ENCODE measurements at regions not wholly inside any gene's neighbourhood (a gene's known extent, or its start where the extent isn't known, plus 50 kb on each side); places are given as distances from the start of the nearest gene placed in this dataset.
"Not testable (repeated sequence)": the region's sequence is repeated elsewhere in the genome, so short reads cannot be mapped to it uniquely, and the experiment has no call there.

DNA sequence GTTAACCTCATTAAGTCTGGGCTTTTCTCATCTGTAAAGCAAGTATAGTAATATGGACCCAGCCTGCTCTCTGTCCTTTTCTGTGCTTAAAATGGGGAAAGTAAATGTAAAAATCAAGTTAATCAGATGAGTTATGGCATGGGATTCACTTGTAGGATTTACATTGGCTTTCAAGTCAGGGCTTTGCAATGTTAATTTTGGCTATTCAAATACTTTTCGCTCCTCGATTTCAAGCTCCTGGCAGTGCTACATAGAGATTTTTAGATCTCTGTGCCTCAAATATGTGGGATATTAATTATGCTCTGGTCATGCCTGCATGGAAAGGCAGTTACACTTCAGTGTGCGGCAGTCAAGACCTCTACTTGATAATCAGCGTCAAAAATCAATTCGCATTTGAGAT is 709.8 kb downstream of the LTN1 start:
- no peak for DNase-seq
- peaks cover 7% of the 10 kb centered on the region for H3K4me1 Mint-ChIP-seq (ENCODE audit: low read depth, unreplicated experiment)
- intact Hi-C loops (cut with micrococcal nuclease; ENCODE audit: unreplicated experiment) = no loop called here
- no TSS peak for BruUV-seq (replicated peaks)
- H3K27ac Mint-ChIP-seq (ENCODE audit: unreplicated experiment) = no peak overlapping the region
- CTCF ChIA-PET = no interaction called here
- no peaks in the 10 kb centered on the region for H3K9me3 Mint-ChIP-seq (ENCODE audit: low read depth, unreplicated experiment)
- TF ChIP-seq, protein P1, sequence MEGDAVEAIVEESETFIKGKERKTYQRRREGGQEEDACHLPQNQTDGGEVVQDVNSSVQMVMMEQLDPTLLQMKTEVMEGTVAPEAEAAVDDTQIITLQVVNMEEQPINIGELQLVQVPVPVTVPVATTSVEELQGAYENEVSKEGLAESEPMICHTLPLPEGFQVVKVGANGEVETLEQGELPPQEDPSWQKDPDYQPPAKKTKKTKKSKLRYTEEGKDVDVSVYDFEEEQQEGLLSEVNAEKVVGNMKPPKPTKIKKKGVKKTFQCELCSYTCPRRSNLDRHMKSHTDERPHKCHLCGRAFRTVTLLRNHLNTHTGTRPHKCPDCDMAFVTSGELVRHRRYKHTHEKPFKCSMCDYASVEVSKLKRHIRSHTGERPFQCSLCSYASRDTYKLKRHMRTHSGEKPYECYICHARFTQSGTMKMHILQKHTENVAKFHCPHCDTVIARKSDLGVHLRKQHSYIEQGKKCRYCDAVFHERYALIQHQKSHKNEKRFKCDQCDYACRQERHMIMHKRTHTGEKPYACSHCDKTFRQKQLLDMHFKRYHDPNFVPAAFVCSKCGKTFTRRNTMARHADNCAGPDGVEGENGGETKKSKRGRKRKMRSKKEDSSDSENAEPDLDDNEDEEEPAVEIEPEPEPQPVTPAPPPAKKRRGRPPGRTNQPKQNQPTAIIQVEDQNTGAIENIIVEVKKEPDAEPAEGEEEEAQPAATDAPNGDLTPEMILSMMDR (IDR thresholded peaks at IDR 0.05; ENCODE audit: unreplicated experiment) = no peak
- H3K36me3 Mint-ChIP-seq (ENCODE audit: insufficient read depth, unreplicated experiment) = no peaks in the 10 kb centered on the region
- no peaks in the 10 kb centered on the region for H3K27me3 Mint-ChIP-seq (ENCODE audit: unreplicated experiment)
- H3K4me3 Mint-ChIP-seq (ENCODE audit: low read depth, unreplicated experiment) = no peak overlapping the region

DNA sequence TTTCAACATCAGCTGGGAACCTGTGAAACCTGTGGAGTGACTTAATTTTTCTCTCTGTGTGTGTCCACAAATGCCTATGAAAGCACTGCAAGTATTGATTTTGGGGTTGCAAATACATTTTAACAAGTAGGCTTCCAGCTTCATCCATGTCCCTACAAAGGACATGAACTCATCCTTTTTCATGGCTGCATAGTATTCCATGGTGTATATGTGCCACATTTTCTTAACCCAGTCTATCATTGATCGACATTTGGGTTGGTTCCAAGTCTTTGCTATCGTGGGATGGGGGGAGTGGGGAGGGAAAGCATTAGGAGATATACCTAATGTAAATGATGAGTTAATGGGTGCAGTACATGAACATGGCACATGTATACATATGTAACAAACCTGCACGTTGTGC is 711.3 kb downstream of the LTN1 start:
- H3K9me3 Mint-ChIP-seq (ENCODE audit: low read depth, unreplicated experiment); BruUV-seq (replicated peaks); H3K4me3 Mint-ChIP-seq (ENCODE audit: low read depth, unreplicated experiment); intact Hi-C loops (cut with micrococcal nuclease; ENCODE audit: unreplicated experiment); CTCF ChIA-PET; H3K27ac Mint-ChIP-seq (ENCODE audit: unreplicated experiment); H3K27me3 Mint-ChIP-seq (ENCODE audit: unreplicated experiment); H3K36me3 Mint-ChIP-seq (ENCODE audit: insufficient read depth, unreplicated experiment); DNase-seq; H3K4me1 Mint-ChIP-seq (ENCODE audit: low read depth, unreplicated experiment): not testable (repeated sequence)

GRCh38 chr21:28280611-28281010 is 712.1 kb downstream of the LTN1 start:
- TF ChIP-seq, protein P1 (IDR thresholded peaks at IDR 0.05; ENCODE audit: unreplicated experiment) = no peak
- intact Hi-C loops (cut with micrococcal nuclease; ENCODE audit: unreplicated experiment) = no loop called here
- Mint-ChIP-seq H3K36me3 (ENCODE audit: insufficient read depth, unreplicated experiment) (no peaks in the 10 kb centered on the region), H3K27me3 (ENCODE audit: unreplicated experiment) (no peaks in the 10 kb centered on the region), H3K9me3 (ENCODE audit: low read depth, unreplicated experiment) (peaks cover 4% of the 10 kb centered on the region), H3K4me1 (ENCODE audit: low read depth, unreplicated experiment) (peaks cover 7% of the 10 kb centered on the region), H3K27ac (ENCODE audit: unreplicated experiment) (no peak overlapping the region), H3K4me3 (ENCODE audit: low read depth, unreplicated experiment) (no peak overlapping the region)
- CTCF ChIA-PET = no interaction called here
- DNase-seq = no peak
- no TSS peak for BruUV-seq (replicated peaks)

GRCh38 chr21:28277324-28277723 is 715.4 kb downstream of the LTN1 start:
- CTCF ChIA-PET = no interaction called here
- H3K36me3 Mint-ChIP-seq (ENCODE audit: insufficient read depth, unreplicated experiment) = no peaks in the 10 kb centered on the region
- TF ChIP-seq, protein P1 (IDR thresholded peaks at IDR 0.05; ENCODE audit: unreplicated experiment) = no peak
- H3K27ac Mint-ChIP-seq (ENCODE audit: unreplicated experiment) = no peak overlapping the region
- no peaks in the 10 kb centered on the region for H3K27me3 Mint-ChIP-seq (ENCODE audit: unreplicated experiment)
- no peak for DNase-seq
- H3K9me3 Mint-ChIP-seq (ENCODE audit: low read depth, unreplicated experiment) = peaks cover 4% of the 10 kb centered on the region
- no peak overlapping the region for H3K4me3 Mint-ChIP-seq (ENCODE audit: low read depth, unreplicated experiment)
- intact Hi-C loops (cut with micrococcal nuclease; ENCODE audit: unreplicated experiment) = no loop called here
- H3K4me1 Mint-ChIP-seq (ENCODE audit: low read depth, unreplicated experiment) = no peaks in the 10 kb centered on the region
- no TSS peak for BruUV-seq (replicated peaks)

DNA sequence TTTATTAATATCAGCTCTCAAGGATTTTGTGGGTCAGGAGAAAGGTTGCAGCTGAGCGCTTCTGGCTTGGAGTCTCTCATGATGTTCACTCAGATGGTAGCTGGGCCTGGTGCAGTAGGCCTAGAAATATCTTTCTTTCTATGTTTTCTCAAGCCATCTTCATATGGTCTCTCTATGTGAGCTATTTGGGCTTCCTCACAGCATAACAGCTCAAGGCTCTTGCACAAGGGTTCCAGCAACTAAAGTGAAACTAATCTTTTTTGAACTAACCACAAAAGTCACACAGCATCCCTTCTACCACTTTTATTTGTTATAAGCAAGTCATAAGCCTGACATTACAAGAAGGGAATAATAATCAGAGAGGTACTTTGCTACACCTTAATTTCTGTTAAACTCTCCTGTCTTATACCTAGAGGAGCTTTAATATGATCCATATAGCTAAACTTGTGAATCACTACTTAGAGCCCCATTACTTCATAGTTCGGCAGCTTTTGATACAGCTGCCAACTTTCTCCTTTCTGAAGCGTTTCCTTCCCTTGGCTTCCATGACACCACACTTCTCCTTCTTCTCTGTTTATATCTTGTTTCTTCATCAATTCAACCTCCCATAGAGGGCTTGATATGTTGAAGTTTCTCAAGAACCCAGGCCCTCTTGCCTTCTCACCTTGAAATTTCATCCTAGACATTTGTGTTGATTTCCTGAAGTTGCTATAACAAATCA is 720.2 kb downstream of the LTN1 start:
- no peak for DNase-seq
- TF ChIP-seq, protein P1 (IDR thresholded peaks at IDR 0.05; ENCODE audit: unreplicated experiment) = no peak
- no peak overlapping the region for H3K4me3 Mint-ChIP-seq (ENCODE audit: low read depth, unreplicated experiment)
- H3K9me3 Mint-ChIP-seq (ENCODE audit: low read depth, unreplicated experiment) = peaks cover 4% of the 10 kb centered on the region
- BruUV-seq (replicated peaks) = no TSS peak
- H3K4me1 Mint-ChIP-seq (ENCODE audit: low read depth, unreplicated experiment) = no peaks in the 10 kb centered on the region
- no peaks in the 10 kb centered on the region for H3K36me3 Mint-ChIP-seq (ENCODE audit: insufficient read depth, unreplicated experiment)
- H3K27ac Mint-ChIP-seq (ENCODE audit: unreplicated experiment) = no peak overlapping the region
- intact Hi-C loops (cut with micrococcal nuclease; ENCODE audit: unreplicated experiment) = no loop called here
- CTCF ChIA-PET = no interaction called here
- no peaks in the 10 kb centered on the region for H3K27me3 Mint-ChIP-seq (ENCODE audit: unreplicated experiment)
